Tibial nerve (tissue), 3 donors: ENCODE measurements at regions not wholly inside any gene's neighbourhood (a gene's known extent, or its start where the extent isn't known, plus 50 kb on each side); places are given as distances from the start of the nearest gene placed in this dataset.

Experiments used
- CTCF ChIP-seq, 5 experiments: fragments of 200-600 bp in 3 of 5; fragments of 450-650 bp in 2 of 5; sonication (generic) in 3 of 5; IDR thresholded peaks; one replicate each; pipeline ENCODE4 v1.5.1; 2016 to 2019; ENCODE audit warnings: antibody characterized with exemption in 5 of 5, mild to moderate bottlenecking in 3 of 5, moderate library complexity in 2 of 5
- POLR2A ChIP-seq, 2 donors: fragments of 450-650 bp; IDR thresholded peaks; one replicate each; pipeline ENCODE4 v1.6.1; 2017; ENCODE audit warnings: antibody characterized with exemption in 2 of 2, mild to moderate bottlenecking in 2 of 2, moderate library complexity in 2 of 2

- TF ChIP-seq POLR2A (IDR thresholded peaks at IDR 0.05) (no peak), CTCF (IDR thresholded peaks at IDR 0.05) (no peak)
Observed at GRCh38 chr9:633461-633860, 208.0 kb upstream of the DMRT1 start.
